ENCODE measurements at regions not wholly inside any gene's neighbourhood (a gene's known extent, or its start where the extent isn't known, plus 50 kb on each side); places are given as distances from the start of the nearest gene placed in this dataset.
"Not testable (repeated sequence)": the region's sequence is repeated elsewhere in the genome, so short reads cannot be mapped to it uniquely, and the experiment has no call there.

GRCh38 chr2:22967756-22968155 lies 417.2 kb upstream of the KLHL29 start:
- Mint-ChIP-seq H3K27me3 (peaks cover 14% of the 10 kb centered on the region), H3K27ac (no peak overlapping the region), H3K4me3 (no peak overlapping the region), H3K36me3 (ENCODE audit: low read depth) (no peaks in the 10 kb centered on the region), H3K4me1 (no peaks in the 10 kb centered on the region)
- no peak for ATAC-seq
- no peaks in the 10 kb centered on the region for H3K9me3 ChIP-seq (ENCODE audit: control insufficient read depth, low read length, poor library complexity, severe bottlenecking)
- DNase-seq: no peak

GRCh38 chr2:22970284-22970975 lies 414.5 kb upstream of the KLHL29 start:
- ATAC-seq (no peak), DNase-seq (no peak)
- Mint-ChIP-seq H3K27me3 (peaks cover 14% of the 10 kb centered on the region), H3K4me1 (no peaks in the 10 kb centered on the region), H3K36me3 (ENCODE audit: low read depth) (no peaks in the 10 kb centered on the region), H3K4me3 (no peak overlapping the region), H3K27ac (no peak overlapping the region)
- no peaks in the 10 kb centered on the region for H3K9me3 ChIP-seq (ENCODE audit: control insufficient read depth, low read length, poor library complexity, severe bottlenecking)

- H3K27me3 Mint-ChIP-seq: peaks cover 14% of the 10 kb centered on the region
- no peak for ATAC-seq
These were observed 414.0 kb upstream of the KLHL29 start for GRCh38 chr2:22970991-22971390.

GRCh38 chr2:22981785-22982184 lies 403.2 kb upstream of the KLHL29 start:
- H3K4me1 Mint-ChIP-seq: no peaks in the 10 kb centered on the region

More at GRCh38 chr2:22970991-22971390, 414.0 kb upstream of the KLHL29 start:
- H3K4me1 Mint-ChIP-seq: no peaks in the 10 kb centered on the region
- H3K4me3 Mint-ChIP-seq: no peak overlapping the region
- H3K9me3 ChIP-seq (ENCODE audit: control insufficient read depth, low read length, poor library complexity, severe bottlenecking): no peaks in the 10 kb centered on the region
- H3K27ac Mint-ChIP-seq: no peak overlapping the region
- DNase-seq: no peak
- H3K36me3 Mint-ChIP-seq (ENCODE audit: low read depth): no peaks in the 10 kb centered on the region

GRCh38 chr2:22984152-22984551 lies 400.8 kb upstream of the KLHL29 start:
- not testable (repeated sequence) for H3K4me3 Mint-ChIP-seq; H3K36me3 Mint-ChIP-seq (ENCODE audit: low read depth); H3K4me1 Mint-ChIP-seq; DNase-seq; H3K27me3 Mint-ChIP-seq; H3K27ac Mint-ChIP-seq; ATAC-seq; H3K9me3 ChIP-seq (ENCODE audit: control insufficient read depth, low read length, poor library complexity, severe bottlenecking)

More at GRCh38 chr2:22981785-22982184, 403.2 kb upstream of the KLHL29 start:
- DNase-seq (no peak), ATAC-seq (no peak)
- no peaks in the 10 kb centered on the region for H3K9me3 ChIP-seq (ENCODE audit: control insufficient read depth, low read length, poor library complexity, severe bottlenecking)
- Mint-ChIP-seq H3K27me3 (no peaks in the 10 kb centered on the region), H3K36me3 (ENCODE audit: low read depth) (no peaks in the 10 kb centered on the region), H3K27ac (no peak overlapping the region), H3K4me3 (no peak overlapping the region)

GRCh38 chr2:22990246-22990645 lies 394.7 kb upstream of the KLHL29 start:
- no peaks in the 10 kb centered on the region for H3K27me3 Mint-ChIP-seq
- no peak overlapping the region for H3K4me3 Mint-ChIP-seq
- H3K4me1 Mint-ChIP-seq: no peaks in the 10 kb centered on the region
- no peaks in the 10 kb centered on the region for H3K9me3 ChIP-seq (ENCODE audit: control insufficient read depth, low read length, poor library complexity, severe bottlenecking)
- DNase-seq (no peak), ATAC-seq (no peak)
- H3K27ac Mint-ChIP-seq: no peak overlapping the region
- no peaks in the 10 kb centered on the region for H3K36me3 Mint-ChIP-seq (ENCODE audit: low read depth)

- Mint-ChIP-seq H3K36me3 (ENCODE audit: low read depth) (no peaks in the 10 kb centered on the region), H3K27ac (no peak overlapping the region), H3K4me1 (no peaks in the 10 kb centered on the region), H3K4me3 (no peak overlapping the region), H3K27me3 (no peaks in the 10 kb centered on the region)
- DNase-seq (no peak), ATAC-seq (no peak)
- H3K9me3 ChIP-seq (ENCODE audit: control insufficient read depth, low read length, poor library complexity, severe bottlenecking): no peaks in the 10 kb centered on the region
These were observed 393.1 kb upstream of the KLHL29 start for GRCh38 chr2:22991844-22992243.

GRCh38 chr2:22992441-22992840 lies 392.5 kb upstream of the KLHL29 start:
- H3K27ac Mint-ChIP-seq: no peak overlapping the region
- no peak for ATAC-seq
- H3K4me3 Mint-ChIP-seq: no peak overlapping the region
- H3K27me3 Mint-ChIP-seq: no peaks in the 10 kb centered on the region
- no peak for DNase-seq
- H3K9me3 ChIP-seq (ENCODE audit: control insufficient read depth, low read length, poor library complexity, severe bottlenecking): no peaks in the 10 kb centered on the region
- no peaks in the 10 kb centered on the region for H3K4me1 Mint-ChIP-seq
- H3K36me3 Mint-ChIP-seq (ENCODE audit: low read depth): no peaks in the 10 kb centered on the region

GRCh38 chr2:22993250-22993649 lies 391.7 kb upstream of the KLHL29 start:
- Mint-ChIP-seq H3K4me3 (no peak overlapping the region), H3K36me3 (ENCODE audit: low read depth) (no peaks in the 10 kb centered on the region), H3K27ac (no peak overlapping the region), H3K4me1 (no peaks in the 10 kb centered on the region), H3K27me3 (no peaks in the 10 kb centered on the region)
- no peak for ATAC-seq
- H3K9me3 ChIP-seq (ENCODE audit: control insufficient read depth, low read length, poor library complexity, severe bottlenecking): no peaks in the 10 kb centered on the region
- no peak for DNase-seq

GRCh38 chr2:22995576-22995975 lies 389.4 kb upstream of the KLHL29 start:
- Mint-ChIP-seq H3K27me3 (no peaks in the 10 kb centered on the region), H3K4me3 (no peak overlapping the region), H3K36me3 (ENCODE audit: low read depth) (no peaks in the 10 kb centered on the region), H3K27ac (no peak overlapping the region), H3K4me1 (no peaks in the 10 kb centered on the region)
- DNase-seq (no peak), ATAC-seq (no peak)
- no peaks in the 10 kb centered on the region for H3K9me3 ChIP-seq (ENCODE audit: control insufficient read depth, low read length, poor library complexity, severe bottlenecking)

- no peaks in the 10 kb centered on the region for H3K36me3 Mint-ChIP-seq (ENCODE audit: low read depth)
- H3K4me3 Mint-ChIP-seq: no peak overlapping the region
- H3K9me3 ChIP-seq (ENCODE audit: control insufficient read depth, low read length, poor library complexity, severe bottlenecking): no peaks in the 10 kb centered on the region
- no peak for DNase-seq
- no peak for ATAC-seq
- H3K4me1 Mint-ChIP-seq: no peaks in the 10 kb centered on the region
- no peaks in the 10 kb centered on the region for H3K27me3 Mint-ChIP-seq
- no peak overlapping the region for H3K27ac Mint-ChIP-seq
These were observed 388.1 kb upstream of the KLHL29 start for GRCh38 chr2:22996911-22997310.

- no peaks in the 10 kb centered on the region for H3K27me3 Mint-ChIP-seq
These were observed 386.6 kb upstream of the KLHL29 start for GRCh38 chr2:22998359-22998758.

GRCh38 chr2:22999951-23000350 lies 385.0 kb upstream of the KLHL29 start:
- Mint-ChIP-seq H3K36me3 (ENCODE audit: low read depth) (no peaks in the 10 kb centered on the region), H3K4me3 (no peak overlapping the region), H3K4me1 (no peaks in the 10 kb centered on the region), H3K27me3 (no peaks in the 10 kb centered on the region), H3K27ac (no peak overlapping the region)
- no peaks in the 10 kb centered on the region for H3K9me3 ChIP-seq (ENCODE audit: control insufficient read depth, low read length, poor library complexity, severe bottlenecking)
- ATAC-seq: no peak
- no peak for DNase-seq

More at GRCh38 chr2:22998359-22998758, 386.6 kb upstream of the KLHL29 start:
- H3K36me3 Mint-ChIP-seq (ENCODE audit: low read depth): no peaks in the 10 kb centered on the region
- no peak for DNase-seq
- H3K27ac Mint-ChIP-seq: no peak overlapping the region
- H3K4me1 Mint-ChIP-seq: no peaks in the 10 kb centered on the region
- H3K4me3 Mint-ChIP-seq: no peak overlapping the region
- no peak for ATAC-seq
- H3K9me3 ChIP-seq (ENCODE audit: control insufficient read depth, low read length, poor library complexity, severe bottlenecking): no peaks in the 10 kb centered on the region

GRCh38 chr2:23002234-23002633 lies 382.7 kb upstream of the KLHL29 start:
- ATAC-seq (no peak), DNase-seq (no peak)
- H3K9me3 ChIP-seq (ENCODE audit: control insufficient read depth, low read length, poor library complexity, severe bottlenecking): no peaks in the 10 kb centered on the region
- no peaks in the 10 kb centered on the region for H3K4me1 Mint-ChIP-seq
- no peak overlapping the region for H3K27ac Mint-ChIP-seq
- peaks cover 5% of the 10 kb centered on the region for H3K27me3 Mint-ChIP-seq
- H3K36me3 Mint-ChIP-seq (ENCODE audit: low read depth): no peaks in the 10 kb centered on the region
- H3K4me3 Mint-ChIP-seq: no peak overlapping the region
